OCI-LY3 (cell line): ENCODE measurements at regions not wholly inside any gene's neighbourhood (a gene's known extent, or its start where the extent isn't known, plus 50 kb on each side); places are given as distances from the start of the nearest gene placed in this dataset.

Source experiments
- CTCF ChIP-seq: fragments of 200-600, 300-600 bp; sonication (generic); IDR thresholded peaks from 2 replicates; pipeline ENCODE4 v1.5.1; 2014; ENCODE audit warnings: antibody characterized with exemption, low read length, low read depth
- EZH2phosphoT487 ChIP-seq: fragments of 200-600 bp; shearing (Covaris generic); IDR thresholded peaks from 2 replicates; pipeline ENCODE4 v1.6.1; 2018; ENCODE audit warnings: antibody characterized with exemption, mixed run types, low read depth

DNA sequence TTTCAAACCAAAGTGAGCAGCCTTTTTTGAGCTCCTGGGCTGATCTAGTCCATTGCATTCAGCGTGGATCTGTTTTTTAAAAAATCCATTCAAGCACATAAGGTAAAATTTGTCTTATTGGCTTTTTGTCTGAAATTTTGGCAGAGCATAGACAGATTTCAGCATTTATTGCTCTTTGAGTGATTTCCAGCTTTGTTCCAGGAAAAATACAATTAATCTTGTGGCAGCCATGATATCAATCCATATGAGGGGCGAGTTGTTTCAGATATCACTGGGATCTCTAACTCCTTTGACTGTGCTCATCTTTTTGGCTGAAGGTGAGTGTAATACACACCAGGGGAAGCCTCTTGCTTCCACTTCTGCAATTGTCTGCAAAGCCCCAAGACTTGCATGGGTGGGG, 523.9 kb downstream of the SLC4A3 start:
- TF ChIP-seq EZH2phosphoT487 (no peak), CTCF (no peak)
